ENCODE measurements at regions not wholly inside any gene's neighbourhood (a gene's known extent, or its start where the extent isn't known, plus 50 kb on each side); places are given as distances from the start of the nearest gene placed in this dataset.

DNA sequence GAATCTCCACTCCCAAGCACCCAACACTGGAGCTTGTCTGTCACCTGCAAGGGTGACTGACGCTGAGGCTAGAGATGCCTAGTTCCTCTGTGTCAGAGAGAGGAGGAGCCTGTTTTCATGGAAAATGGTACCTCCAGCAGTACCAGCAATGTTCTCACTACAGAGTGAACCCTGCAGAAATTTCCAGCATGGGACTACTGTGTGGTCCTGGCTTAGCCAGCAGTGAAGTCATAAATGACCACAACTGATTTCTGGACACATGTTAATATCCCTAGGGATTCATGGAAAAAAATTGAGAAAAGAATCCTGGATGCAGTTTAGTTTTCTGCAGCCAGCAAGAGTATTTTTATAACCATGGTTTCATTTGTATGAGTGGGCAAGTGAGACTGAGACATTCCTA is 468.1 kb downstream of the CD83 start:
- TF ChIP-seq, protein P1, sequence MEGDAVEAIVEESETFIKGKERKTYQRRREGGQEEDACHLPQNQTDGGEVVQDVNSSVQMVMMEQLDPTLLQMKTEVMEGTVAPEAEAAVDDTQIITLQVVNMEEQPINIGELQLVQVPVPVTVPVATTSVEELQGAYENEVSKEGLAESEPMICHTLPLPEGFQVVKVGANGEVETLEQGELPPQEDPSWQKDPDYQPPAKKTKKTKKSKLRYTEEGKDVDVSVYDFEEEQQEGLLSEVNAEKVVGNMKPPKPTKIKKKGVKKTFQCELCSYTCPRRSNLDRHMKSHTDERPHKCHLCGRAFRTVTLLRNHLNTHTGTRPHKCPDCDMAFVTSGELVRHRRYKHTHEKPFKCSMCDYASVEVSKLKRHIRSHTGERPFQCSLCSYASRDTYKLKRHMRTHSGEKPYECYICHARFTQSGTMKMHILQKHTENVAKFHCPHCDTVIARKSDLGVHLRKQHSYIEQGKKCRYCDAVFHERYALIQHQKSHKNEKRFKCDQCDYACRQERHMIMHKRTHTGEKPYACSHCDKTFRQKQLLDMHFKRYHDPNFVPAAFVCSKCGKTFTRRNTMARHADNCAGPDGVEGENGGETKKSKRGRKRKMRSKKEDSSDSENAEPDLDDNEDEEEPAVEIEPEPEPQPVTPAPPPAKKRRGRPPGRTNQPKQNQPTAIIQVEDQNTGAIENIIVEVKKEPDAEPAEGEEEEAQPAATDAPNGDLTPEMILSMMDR (IDR thresholded peaks at IDR 0.05) = no peak
- no peak for TF ChIP-seq POLR2A (IDR thresholded peaks at IDR 0.05)

All from body of pancreas (tissue), 4 donors.